GM23338 (cell line): ENCODE measurements at regions not wholly inside any gene's neighbourhood (a gene's known extent, or its start where the extent isn't known, plus 50 kb on each side); places are given as distances from the start of the nearest gene placed in this dataset.

Experiments used
- CREB1 ChIP-seq: fragments of 250-450 bp; sonication (Bioruptor Pico); IDR thresholded peaks from 2 replicates; pipeline ENCODE4 v1.5.0; 2020; ENCODE audit warnings: low read depth, mild to moderate bottlenecking, moderate library complexity
- CTCF ChIP-seq, 2 experiments: fragments of 200-600 bp in 1 of 2; sonication (generic) in 1 of 2; conservative IDR thresholded peaks; 2 replicates each; pipeline versions ENCODE4 v1.5.1 to v1.6.1; 2016 to 2017; ENCODE audit warnings: antibody characterized with exemption in 2 of 2, low read depth in 2 of 2, mild to moderate bottlenecking in 2 of 2, moderate library complexity in 1 of 2
- EZH2 ChIP-seq: fragments of 200-600 bp; sonication (generic); IDR thresholded peaks from one replicate; pipeline ENCODE4 v1.8.0; 2017; ENCODE audit warnings: antibody characterized with exemption, mild to moderate bottlenecking, low read depth; ENCODE audit not compliant: unreplicated experiment
- EZH2phosphoT487 ChIP-seq: fragments of 200-600 bp; sonication (generic); IDR thresholded peaks from one replicate; pipeline ENCODE4 v1.8.1; 2018; ENCODE audit warnings: antibody characterized with exemption; ENCODE audit not compliant: unreplicated experiment
- JUNB ChIP-seq: IDR thresholded peaks from one replicate; pipeline ENCODE4 v1.6.1; 2016; ENCODE audit warnings: antibody characterized with exemption; ENCODE audit not compliant: unreplicated experiment
- NANOG ChIP-seq: IDR thresholded peaks from 2 replicates; pipeline ENCODE4 v1.6.1; 2016; ENCODE audit warnings: antibody characterized with exemption, borderline replicate concordance
- POLR2AphosphoS5 ChIP-seq: IDR thresholded peaks from 2 replicates; pipeline ENCODE4 v1.6.1; 2016; ENCODE audit warnings: antibody characterized with exemption, low read depth
- STAT1 ChIP-seq: IDR thresholded peaks from one replicate; pipeline ENCODE4 v1.6.1; 2016; ENCODE audit warnings: antibody characterized with exemption; ENCODE audit not compliant: unreplicated experiment
- TF ChIP-seq, protein P1 (sequence below): IDR thresholded peaks from one replicate; pipeline ENCODE4 v1.6.1; 2018; ENCODE audit warnings: antibody characterized with exemption; ENCODE audit not compliant: unreplicated experiment
- TF ChIP-seq, protein P2 (sequence below): IDR thresholded peaks from 2 replicates; pipeline ENCODE4 v1.6.1; 2016; ENCODE audit warnings: antibody characterized with exemption

- no peak for TF ChIP-seq CTCF (conservative IDR thresholded peaks at IDR 0.05; ENCODE audit: low read depth in 2 of 2)
- TF ChIP-seq CREB1 (CRISPR knock-in tag) = no peak
- TF ChIP-seq EZH2 = no peak
- no peak for TF ChIP-seq POLR2AphosphoS5
- TF ChIP-seq, protein P1, sequence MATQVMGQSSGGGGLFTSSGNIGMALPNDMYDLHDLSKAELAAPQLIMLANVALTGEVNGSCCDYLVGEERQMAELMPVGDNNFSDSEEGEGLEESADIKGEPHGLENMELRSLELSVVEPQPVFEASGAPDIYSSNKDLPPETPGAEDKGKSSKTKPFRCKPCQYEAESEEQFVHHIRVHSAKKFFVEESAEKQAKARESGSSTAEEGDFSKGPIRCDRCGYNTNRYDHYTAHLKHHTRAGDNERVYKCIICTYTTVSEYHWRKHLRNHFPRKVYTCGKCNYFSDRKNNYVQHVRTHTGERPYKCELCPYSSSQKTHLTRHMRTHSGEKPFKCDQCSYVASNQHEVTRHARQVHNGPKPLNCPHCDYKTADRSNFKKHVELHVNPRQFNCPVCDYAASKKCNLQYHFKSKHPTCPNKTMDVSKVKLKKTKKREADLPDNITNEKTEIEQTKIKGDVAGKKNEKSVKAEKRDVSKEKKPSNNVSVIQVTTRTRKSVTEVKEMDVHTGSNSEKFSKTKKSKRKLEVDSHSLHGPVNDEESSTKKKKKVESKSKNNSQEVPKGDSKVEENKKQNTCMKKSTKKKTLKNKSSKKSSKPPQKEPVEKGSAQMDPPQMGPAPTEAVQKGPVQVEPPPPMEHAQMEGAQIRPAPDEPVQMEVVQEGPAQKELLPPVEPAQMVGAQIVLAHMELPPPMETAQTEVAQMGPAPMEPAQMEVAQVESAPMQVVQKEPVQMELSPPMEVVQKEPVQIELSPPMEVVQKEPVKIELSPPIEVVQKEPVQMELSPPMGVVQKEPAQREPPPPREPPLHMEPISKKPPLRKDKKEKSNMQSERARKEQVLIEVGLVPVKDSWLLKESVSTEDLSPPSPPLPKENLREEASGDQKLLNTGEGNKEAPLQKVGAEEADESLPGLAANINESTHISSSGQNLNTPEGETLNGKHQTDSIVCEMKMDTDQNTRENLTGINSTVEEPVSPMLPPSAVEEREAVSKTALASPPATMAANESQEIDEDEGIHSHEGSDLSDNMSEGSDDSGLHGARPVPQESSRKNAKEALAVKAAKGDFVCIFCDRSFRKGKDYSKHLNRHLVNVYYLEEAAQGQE = peak; percentile 81
- no peak for TF ChIP-seq NANOG
- TF ChIP-seq JUNB = no peak
- no peak for TF ChIP-seq EZH2phosphoT487
- TF ChIP-seq STAT1 = no peak
- TF ChIP-seq, protein P2, sequence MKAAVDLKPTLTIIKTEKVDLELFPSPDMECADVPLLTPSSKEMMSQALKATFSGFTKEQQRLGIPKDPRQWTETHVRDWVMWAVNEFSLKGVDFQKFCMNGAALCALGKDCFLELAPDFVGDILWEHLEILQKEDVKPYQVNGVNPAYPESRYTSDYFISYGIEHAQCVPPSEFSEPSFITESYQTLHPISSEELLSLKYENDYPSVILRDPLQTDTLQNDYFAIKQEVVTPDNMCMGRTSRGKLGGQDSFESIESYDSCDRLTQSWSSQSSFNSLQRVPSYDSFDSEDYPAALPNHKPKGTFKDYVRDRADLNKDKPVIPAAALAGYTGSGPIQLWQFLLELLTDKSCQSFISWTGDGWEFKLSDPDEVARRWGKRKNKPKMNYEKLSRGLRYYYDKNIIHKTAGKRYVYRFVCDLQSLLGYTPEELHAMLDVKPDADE = no peak
Observed at GRCh38 chr6:103183831-103184411, 1675.8 kb downstream of the HACE1 start.
